Hematopoietic multipotent progenitor cell treated with erythropoietin and hydrocortisone succinate and interleukin-3 and kit ligand, for 4 days (in vitro differentiated cells): ENCODE measurements at regions not wholly inside any gene's neighbourhood (a gene's known extent, or its start where the extent isn't known, plus 50 kb on each side); places are given as distances from the start of the nearest gene placed in this dataset.
A peak's percentile ranks its signal among the peaks of the same experiment; 100 is the strongest.

Experiments
- DNase-seq: peaks from one replicate; pipeline ENCODE4 v3.0.0-alpha.2; 2015

GRCh38 chr10:78938695-78939672 is 129.8 kb upstream of the ZMIZ1 start:
- DNase-seq: no peak

- DNase-seq: no peak
Observed at GRCh38 chr10:78942091-78942501, 126.7 kb upstream of the ZMIZ1 start.

GRCh38 chr10:78944723-78945312 is 123.9 kb upstream of the ZMIZ1 start:
- DNase-seq: peak; percentile 23

- DNase-seq: no peak
Observed at GRCh38 chr10:78945838-78946237, 122.9 kb upstream of the ZMIZ1 start.

GRCh38 chr10:78947226-78947625 is 121.5 kb upstream of the ZMIZ1 start:
- no peak for DNase-seq

GRCh38 chr10:78947733-78948132 is 121.0 kb upstream of the ZMIZ1 start:
- DNase-seq: no peak

GRCh38 chr10:78948621-78949030 is 120.1 kb upstream of the ZMIZ1 start:
- DNase-seq: no peak

- no peak for DNase-seq
Observed at GRCh38 chr10:78950656-78951587, 117.8 kb upstream of the ZMIZ1 start.

- DNase-seq: no peak
Observed at GRCh38 chr10:78952030-78952429, 116.7 kb upstream of the ZMIZ1 start.

GRCh38 chr10:78952686-78953085 is 116.1 kb upstream of the ZMIZ1 start:
- DNase-seq: no peak

GRCh38 chr10:78953113-78953798 is 115.5 kb upstream of the ZMIZ1 start:
- DNase-seq: peak; percentile 82

- DNase-seq: no peak
Observed at GRCh38 chr10:78953799-78954297, 114.9 kb upstream of the ZMIZ1 start.

GRCh38 chr10:78954689-78955088 is 114.1 kb upstream of the ZMIZ1 start:
- no peak for DNase-seq

- DNase-seq: no peak
Observed at GRCh38 chr10:78955206-78955605, 113.6 kb upstream of the ZMIZ1 start.

- no peak for DNase-seq
Observed at GRCh38 chr10:78956391-78956790, 112.4 kb upstream of the ZMIZ1 start.

- DNase-seq: no peak
Observed at GRCh38 chr10:78957471-78958039, 111.2 kb upstream of the ZMIZ1 start.

- DNase-seq: peak; percentile 37
Observed at GRCh38 chr10:78959217-78959923, 109.4 kb upstream of the ZMIZ1 start.

GRCh38 chr10:78959924-78960285 is 108.9 kb upstream of the ZMIZ1 start:
- no peak for DNase-seq

GRCh38 chr10:78960316-78960800 is 108.4 kb upstream of the ZMIZ1 start:
- DNase-seq: no peak

GRCh38 chr10:78961760-78962159 is 107.0 kb upstream of the ZMIZ1 start:
- no peak for DNase-seq
